Upper lobe of left lung (tissue), 6 donors: ENCODE measurements at regions not wholly inside any gene's neighbourhood (a gene's known extent, or its start where the extent isn't known, plus 50 kb on each side); places are given as distances from the start of the nearest gene placed in this dataset.

Source experiments
- ATAC-seq, 2 donors: fragments of 200-7000 bp; cut with Tn5 transposase; one replicate each; pipeline ENCODE4 v1.9.1; 2022; ENCODE audit warnings: mild to moderate bottlenecking in 2 of 2, moderate library complexity in 2 of 2; ENCODE audit not compliant: low FRiP score in 2 of 2
- DNase-seq, 2 donors: peaks; one replicate each; pipeline ENCODE4 v3.0.0-alpha.2; 2019 to 2020
- H3K27ac ChIP-seq, 4 donors: fragments of 200-600 bp; sonication (generic); one replicate each; pipeline ENCODE4 v1.5.1; 2016 to 2019
- H3K27me3 ChIP-seq, 4 donors: fragments of 200-600 bp; sonication (generic); one replicate each; pipeline ENCODE4 v1.5.1; 2017 to 2019
- H3K36me3 ChIP-seq, 4 donors: fragments of 200-600 bp; sonication (generic); one replicate each; pipeline ENCODE4 v1.5.1; 2016 to 2019
- H3K4me1 ChIP-seq, 4 donors: fragments of 200-600 bp; sonication (generic); one replicate each; pipeline ENCODE4 v1.5.1; 2018 to 2019
- H3K4me3 ChIP-seq, 4 donors: fragments of 200-600 bp; sonication (generic); one replicate each; pipeline ENCODE4 v1.5.1; 2017 to 2019; ENCODE audit warnings: mild to moderate bottlenecking in 2 of 4, moderate library complexity in 1 of 4
- H3K9me3 ChIP-seq, 4 donors: fragments of 200-600 bp; sonication (generic); one replicate each; pipeline ENCODE4 v1.5.1; 2018 to 2019
- EP300 ChIP-seq, 4 donors: sonication (generic); formaldehyde crosslinking; IDR thresholded peaks; one replicate each; pipeline ENCODE4 v1.5.1; 2017; ENCODE audit warnings: antibody characterized with exemption in 4 of 4, control low read depth in 2 of 4
- POLR2A ChIP-seq, 4 donors: fragments of 450-650 bp; IDR thresholded peaks; one replicate each; pipeline ENCODE4 v1.5.1; 2016 to 2017; ENCODE audit warnings: antibody characterized with exemption in 4 of 4, mild to moderate bottlenecking in 2 of 4
- POLR2AphosphoS5 ChIP-seq, 2 donors: sonication (generic); formaldehyde crosslinking; IDR thresholded peaks; one replicate each; pipeline ENCODE4 v1.5.1; 2017; ENCODE audit warnings: antibody characterized with exemption in 2 of 2
- WGBS, 2 donors: methylation state at CpG; one replicate each; pipeline ENCODE4 v1.1.5; 2017 to 2018; 5-methylcytosine and 5-hydroxymethylcytosine counted together
- small RNA-seq, 4 donors: library from RNA; depleted of rRNA; stranded (forward); fragments of <200 nt; gene quantifications; one replicate each; pipeline ENCODE3, GENCODE V24; 2016
- TF ChIP-seq, protein P1 (sequence below), 6 experiments: fragments of 450-650 bp in 4 of 6; fragments of 200-600 bp in 2 of 6; sonication (generic) in 2 of 6; IDR thresholded peaks; one replicate each; pipeline ENCODE4 v1.5.1; 2016 to 2019; ENCODE audit warnings: antibody characterized with exemption in 6 of 6
- donor health status: DM: no; HTN: no; CAD: no; lungs with moderate emphysema.
- donor health status: DM: no; HTN: yes; CAD: no; lungs with severe emphysema.

DNA sequence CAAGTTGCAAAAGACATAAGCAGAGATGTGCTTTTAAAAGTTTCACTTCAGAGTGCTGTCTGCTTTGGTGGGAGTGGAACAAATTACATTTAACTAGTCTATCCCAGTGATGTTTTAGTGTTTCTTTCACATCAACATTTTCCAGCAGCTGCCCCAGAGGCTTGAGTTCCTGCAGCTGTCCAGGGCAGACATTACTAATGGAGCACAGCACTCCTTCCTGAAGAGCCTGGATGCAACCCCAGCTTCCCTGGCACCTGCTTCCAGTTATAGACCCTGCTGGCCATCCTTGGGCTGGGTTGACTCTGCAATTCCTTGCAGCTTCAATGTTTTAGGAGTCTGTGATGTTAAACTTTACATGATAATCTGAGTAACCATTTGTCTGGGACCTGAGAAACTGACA, 61.4 kb upstream of the PIRT start:
- Histone ChIP-seq H3K27ac (no peak overlapping the region), H3K27me3 (no peaks in the 10 kb centered on the region), H3K9me3 (no peaks in the 10 kb centered on the region), H3K36me3 (no peaks in the 10 kb centered on the region), H3K4me3 (no peak overlapping the region), H3K4me1 (no peaks in the 10 kb centered on the region)
- no peak for DNase-seq
- TF ChIP-seq POLR2A (IDR thresholded peaks at IDR 0.05): no peak
- TF ChIP-seq EP300 (IDR thresholded peaks at IDR 0.05): no peak
- no peak for TF ChIP-seq POLR2AphosphoS5 (IDR thresholded peaks at IDR 0.05)
- TF ChIP-seq, protein P1, sequence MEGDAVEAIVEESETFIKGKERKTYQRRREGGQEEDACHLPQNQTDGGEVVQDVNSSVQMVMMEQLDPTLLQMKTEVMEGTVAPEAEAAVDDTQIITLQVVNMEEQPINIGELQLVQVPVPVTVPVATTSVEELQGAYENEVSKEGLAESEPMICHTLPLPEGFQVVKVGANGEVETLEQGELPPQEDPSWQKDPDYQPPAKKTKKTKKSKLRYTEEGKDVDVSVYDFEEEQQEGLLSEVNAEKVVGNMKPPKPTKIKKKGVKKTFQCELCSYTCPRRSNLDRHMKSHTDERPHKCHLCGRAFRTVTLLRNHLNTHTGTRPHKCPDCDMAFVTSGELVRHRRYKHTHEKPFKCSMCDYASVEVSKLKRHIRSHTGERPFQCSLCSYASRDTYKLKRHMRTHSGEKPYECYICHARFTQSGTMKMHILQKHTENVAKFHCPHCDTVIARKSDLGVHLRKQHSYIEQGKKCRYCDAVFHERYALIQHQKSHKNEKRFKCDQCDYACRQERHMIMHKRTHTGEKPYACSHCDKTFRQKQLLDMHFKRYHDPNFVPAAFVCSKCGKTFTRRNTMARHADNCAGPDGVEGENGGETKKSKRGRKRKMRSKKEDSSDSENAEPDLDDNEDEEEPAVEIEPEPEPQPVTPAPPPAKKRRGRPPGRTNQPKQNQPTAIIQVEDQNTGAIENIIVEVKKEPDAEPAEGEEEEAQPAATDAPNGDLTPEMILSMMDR (IDR thresholded peaks at IDR 0.05): no peak
- no peak for ATAC-seq

DNA sequence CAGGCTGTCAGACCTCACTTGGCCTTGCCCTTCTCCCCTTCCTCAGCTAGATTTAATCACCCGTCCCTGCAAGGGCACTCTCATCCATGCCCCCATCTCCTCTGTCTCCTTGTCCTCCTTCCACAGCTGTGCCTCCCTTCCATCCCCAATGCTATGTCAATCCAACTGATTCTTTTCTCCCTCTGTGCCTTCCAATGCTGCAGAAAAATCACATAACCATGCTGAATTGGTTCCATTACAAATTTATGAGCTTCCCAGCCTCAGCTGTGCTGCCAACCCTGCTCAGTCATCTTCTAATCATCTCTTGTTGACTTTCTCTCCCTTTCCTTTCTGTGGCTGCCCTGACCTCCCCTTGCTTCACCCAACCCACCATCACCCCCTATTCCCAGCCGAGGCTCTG, 56.3 kb upstream of the PIRT start:
- Histone ChIP-seq H3K27me3 (no peaks in the 10 kb centered on the region), H3K4me3 (no peak overlapping the region), H3K27ac (no peak overlapping the region), H3K4me1 (no peaks in the 10 kb centered on the region), H3K9me3 (no peaks in the 10 kb centered on the region), H3K36me3 (no peaks in the 10 kb centered on the region)
- 77 to 81% methylated on average over 2 of the region's 2 CpGs for WGBS, 2 donors
- ATAC-seq (no peak), DNase-seq (no peak)
- TF ChIP-seq POLR2A (IDR thresholded peaks at IDR 0.05) (no peak), POLR2AphosphoS5 (IDR thresholded peaks at IDR 0.05) (no peak), EP300 (IDR thresholded peaks at IDR 0.05) (no peak)
- TF ChIP-seq, protein P1 (IDR thresholded peaks at IDR 0.05): no peak

DNA sequence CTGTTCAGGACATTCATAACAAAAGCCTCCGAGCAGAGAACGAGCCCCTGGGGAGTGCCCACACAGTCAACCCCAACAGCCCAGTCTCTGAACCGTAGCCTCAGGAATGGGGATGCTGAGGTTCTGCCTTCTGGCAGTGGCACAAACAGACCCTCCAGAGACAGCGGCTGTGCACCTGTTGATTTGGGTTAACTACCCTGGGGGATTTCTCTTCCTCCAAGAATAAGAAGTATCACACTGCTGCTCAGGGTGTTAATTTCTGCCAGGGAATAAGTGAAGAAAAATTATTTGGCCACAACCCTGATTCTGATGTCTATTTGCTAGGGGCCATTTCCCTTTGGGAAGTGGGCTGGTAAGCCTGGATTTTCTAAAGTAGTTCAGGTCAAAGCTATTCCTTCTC, 51.0 kb upstream of the PIRT start:
- no peaks in the 10 kb centered on the region for H3K27me3 ChIP-seq
- H3K4me3 ChIP-seq: no peak overlapping the region
- no peaks in the 10 kb centered on the region for H3K4me1 ChIP-seq
- H3K36me3 ChIP-seq: no peaks in the 10 kb centered on the region
- H3K27ac ChIP-seq: no peak overlapping the region
- WGBS, 2 donors: 43 to 49% methylated on average over 4 of the region's 4 CpGs
- H3K9me3 ChIP-seq: no peaks in the 10 kb centered on the region
- TF ChIP-seq POLR2A (IDR thresholded peaks at IDR 0.05) (no peak), EP300 (IDR thresholded peaks at IDR 0.05) (no peak), POLR2AphosphoS5 (IDR thresholded peaks at IDR 0.05) (no peak)
- TF ChIP-seq, protein P1 (IDR thresholded peaks at IDR 0.05): no peak
- no peak for DNase-seq
- no peak for ATAC-seq

Small RNA genes in the stretch of these regions (small RNA-seq; reads per million reads assigned to genes)
- gene RN7SL601P: 0 reads per million in 4 donors
